Naive B cell (primary cell): ENCODE measurements at regions not wholly inside any gene's neighbourhood (a gene's known extent, or its start where the extent isn't known, plus 50 kb on each side); places are given as distances from the start of the nearest gene placed in this dataset.

Experiments used
- ATAC-seq, 2 donors: fragments of 150-1000 bp; cut with Tn5 transposase; 2 replicates each; pipeline ENCODE4 v1.10.0; 2021; ENCODE audit warnings: low read depth in 2 of 2, mild to moderate bottlenecking in 2 of 2, moderate library complexity in 2 of 2
- DNase-seq: peaks from one replicate; pipeline ENCODE4 v3.0.0; 2022
- H3K27ac Mint-ChIP-seq, 6 donors: one replicate each; pipeline ENCODE4 v1.8.0; 2020 to 2022; ENCODE audit warnings: mild to moderate bottlenecking in 6 of 6, mixed read lengths in 6 of 6, moderate library complexity in 5 of 6, inconsistent platforms in 2 of 6
- H3K27me3 Mint-ChIP-seq, 3 donors: one replicate each; pipeline ENCODE4 v1.8.0; 2021 to 2022; ENCODE audit warnings: mixed read lengths in 3 of 3, mild to moderate bottlenecking in 1 of 3
- H3K36me3 Mint-ChIP-seq, 2 donors: one replicate each; pipeline ENCODE4 v1.8.0; 2020 to 2022; ENCODE audit warnings: mixed read lengths in 2 of 2, inconsistent platforms in 1 of 2, mild to moderate bottlenecking in 1 of 2
- H3K4me1 Mint-ChIP-seq, 3 donors: one replicate each; pipeline ENCODE4 v1.8.0; 2020 to 2022; ENCODE audit warnings: mixed read lengths in 3 of 3, inconsistent platforms in 1 of 3, mild to moderate bottlenecking in 1 of 3, moderate library complexity in 1 of 3
- H3K4me3 Mint-ChIP-seq, 8 donors: one replicate each; pipeline ENCODE4 v1.8.0; 2020 to 2022; ENCODE audit warnings: mild to moderate bottlenecking in 8 of 8, mixed read lengths in 8 of 8, moderate library complexity in 8 of 8, inconsistent platforms in 2 of 8
- H3K9me3 Mint-ChIP-seq, 7 donors: one replicate each; pipeline ENCODE4 v1.8.0; 2020 to 2022; ENCODE audit warnings: mixed read lengths in 7 of 7, mild to moderate bottlenecking in 5 of 7, inconsistent platforms in 2 of 7, moderate library complexity in 1 of 7

DNA sequence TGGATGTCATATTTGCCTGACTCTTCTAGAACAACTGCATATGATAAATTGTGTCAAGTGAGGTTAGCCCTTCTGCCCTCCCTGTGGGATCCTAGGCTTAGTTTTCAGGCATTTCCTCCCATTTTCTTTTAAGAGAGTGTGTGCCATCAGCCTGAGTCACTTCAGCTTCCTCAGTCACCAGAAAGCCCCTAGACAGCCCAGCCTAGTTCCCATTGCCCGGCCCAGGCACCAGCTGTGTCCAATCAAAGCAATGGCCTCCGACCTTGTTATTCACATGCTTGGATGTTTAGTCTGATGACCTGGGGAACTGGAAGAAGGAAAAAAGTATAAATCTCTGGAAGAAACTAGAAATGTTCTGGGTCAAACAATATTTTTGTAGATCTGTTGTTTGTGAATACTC, 221.9 kb upstream of the LRIG1 start:
- no peak for DNase-seq
- H3K9me3 Mint-ChIP-seq: peaks cover 0 to 1% (median 0%) of the 10 kb centered on the region in 7 donors
- no peak overlapping the region for H3K4me3 Mint-ChIP-seq
- no peaks in the 10 kb centered on the region for H3K4me1 Mint-ChIP-seq
- H3K27ac Mint-ChIP-seq: no peak overlapping the region
- H3K36me3 Mint-ChIP-seq: no peaks in the 10 kb centered on the region
- H3K27me3 Mint-ChIP-seq: peaks cover 9 to 28% (median 25%) of the 10 kb centered on the region in 3 donors
- no peak for ATAC-seq

DNA sequence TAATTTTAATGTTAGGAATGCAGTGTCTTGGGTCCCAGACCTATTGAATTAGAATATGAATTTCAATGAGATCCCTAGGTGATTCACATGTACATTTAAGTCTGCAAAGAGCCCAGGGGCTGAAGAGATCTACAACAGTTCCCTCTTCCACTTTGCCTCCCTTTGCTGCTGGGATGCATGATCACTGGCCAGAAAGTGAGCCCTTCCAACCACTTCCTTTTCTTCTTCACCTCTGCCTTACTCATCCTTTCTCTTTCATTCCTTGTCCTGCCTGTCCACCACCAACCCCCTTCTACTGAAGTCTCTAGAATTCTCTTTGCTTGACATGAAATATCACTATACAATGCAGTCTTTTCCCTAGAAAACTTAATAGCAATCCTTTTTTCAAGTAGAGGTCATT, 222.4 kb upstream of the LRIG1 start:
- Mint-ChIP-seq H3K9me3 (peaks cover 0 to 1% (median 0%) of the 10 kb centered on the region in 7 donors), H3K27ac (no peak overlapping the region), H3K4me3 (no peak overlapping the region), H3K4me1 (no peaks in the 10 kb centered on the region), H3K27me3 (peaks cover 9 to 33% (median 31%) of the 10 kb centered on the region in 3 donors), H3K36me3 (no peaks in the 10 kb centered on the region)
- no peak for ATAC-seq
- no peak for DNase-seq

DNA sequence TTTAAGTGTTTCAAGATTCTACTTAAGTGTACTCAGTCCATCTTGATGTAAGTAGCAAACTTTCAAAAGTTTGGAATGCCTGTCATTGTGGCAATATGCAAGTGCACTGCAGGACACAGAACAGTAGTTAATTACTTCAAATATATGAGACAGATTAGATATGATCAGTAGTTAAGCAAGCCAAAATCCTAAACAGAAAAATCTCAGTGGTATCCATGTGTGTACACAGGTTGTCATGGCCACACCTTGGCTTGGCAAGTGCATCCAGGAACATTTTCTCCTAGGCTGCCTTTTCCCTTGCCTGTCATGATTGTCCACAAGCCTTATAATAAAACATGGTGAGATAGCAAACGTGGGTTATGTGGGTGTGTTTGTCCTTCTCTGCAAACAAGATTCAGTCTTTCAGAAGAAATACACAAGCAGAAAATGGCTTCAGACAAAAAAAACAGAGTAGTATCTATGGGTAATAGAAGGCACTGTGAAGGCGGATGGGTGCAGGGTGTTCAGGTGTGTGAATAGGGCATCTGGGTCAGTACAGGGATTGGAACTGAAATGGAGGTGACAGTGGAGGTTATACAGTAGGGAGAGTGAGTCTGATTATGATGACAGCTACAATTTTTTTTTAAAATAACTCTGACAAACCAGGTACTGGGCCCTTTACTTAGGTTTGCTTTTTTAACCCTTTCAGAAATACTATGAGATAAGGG, 229.0 kb upstream of the LRIG1 start:
- DNase-seq (no peak), ATAC-seq (no peak)
- Mint-ChIP-seq H3K4me1 (no peaks in the 10 kb centered on the region), H3K9me3 (peaks cover 0 to 7% (median 1%) of the 10 kb centered on the region in 7 donors), H3K36me3 (no peaks in the 10 kb centered on the region), H3K27ac (no peak overlapping the region), H3K27me3 (peaks cover 17 to 38% (median 36%) of the 10 kb centered on the region in 3 donors), H3K4me3 (no peak overlapping the region)

DNA sequence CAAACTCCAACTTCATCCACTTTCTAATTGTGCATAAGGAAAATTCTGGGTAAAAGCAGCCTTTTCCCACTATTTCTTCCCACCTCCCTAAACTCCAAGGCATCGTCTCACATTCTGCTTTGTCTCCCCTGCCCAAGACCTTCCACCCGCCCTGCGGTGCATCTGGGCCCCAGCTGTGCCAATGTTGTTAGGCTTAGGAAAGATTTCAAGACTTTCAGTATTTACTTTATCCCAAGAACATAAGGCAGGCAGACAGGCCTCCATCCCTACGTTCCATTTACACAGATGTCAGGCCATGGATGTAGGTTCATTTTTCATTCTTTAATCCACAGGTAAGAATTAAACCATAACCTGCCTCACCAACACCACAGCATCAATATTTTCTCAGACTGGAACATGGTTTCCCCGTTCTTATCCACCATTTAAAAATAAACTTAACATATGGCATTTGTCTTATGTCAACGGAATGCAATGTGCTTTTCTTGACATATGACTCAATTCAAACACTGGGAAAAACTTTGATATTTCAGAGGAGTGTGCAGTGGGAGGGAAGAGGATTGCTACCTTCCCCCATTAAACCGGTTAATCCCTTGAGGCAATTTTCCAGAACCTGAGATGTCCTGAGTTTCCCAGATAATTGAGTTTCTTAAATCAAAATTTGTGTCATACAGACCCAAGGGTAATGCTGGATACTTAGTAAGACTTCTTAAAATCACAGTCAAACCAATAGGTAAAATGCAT, 238.0 kb upstream of the LRIG1 start:
- Mint-ChIP-seq H3K27ac (no peak overlapping the region), H3K36me3 (no peaks in the 10 kb centered on the region), H3K9me3 (no peaks in the 10 kb centered on the region), H3K4me3 (no peak overlapping the region), H3K27me3 (peaks cover 18 to 30% (median 21%) of the 10 kb centered on the region in 3 donors), H3K4me1 (no peaks in the 10 kb centered on the region)
- DNase-seq (no peak), ATAC-seq (no peak)

DNA sequence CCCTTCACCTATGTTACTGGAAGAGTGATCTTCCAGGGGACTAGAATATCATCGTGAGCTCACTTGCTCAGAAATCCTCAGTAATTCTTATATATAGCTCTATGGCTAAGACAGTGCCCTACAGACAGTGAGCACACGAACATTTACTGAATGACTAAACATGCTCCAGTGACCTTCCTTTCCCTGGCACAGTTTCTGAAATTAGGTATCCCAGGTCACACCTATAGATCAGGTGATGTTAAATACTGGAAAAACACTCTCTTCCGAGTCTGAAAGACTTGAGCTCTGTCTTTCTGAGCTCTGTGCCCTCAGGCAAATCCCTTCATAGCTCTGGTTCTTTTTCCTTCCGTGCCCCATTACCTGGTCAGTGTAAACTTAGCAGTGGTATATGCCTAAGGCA, 239.4 kb upstream of the LRIG1 start:
- no peak for ATAC-seq
- Mint-ChIP-seq H3K4me1 (no peaks in the 10 kb centered on the region), H3K4me3 (no peak overlapping the region), H3K36me3 (no peaks in the 10 kb centered on the region), H3K9me3 (no peaks in the 10 kb centered on the region), H3K27ac (no peak overlapping the region), H3K27me3 (peaks cover 20 to 26% (median 25%) of the 10 kb centered on the region in 3 donors)
- no peak for DNase-seq

DNA sequence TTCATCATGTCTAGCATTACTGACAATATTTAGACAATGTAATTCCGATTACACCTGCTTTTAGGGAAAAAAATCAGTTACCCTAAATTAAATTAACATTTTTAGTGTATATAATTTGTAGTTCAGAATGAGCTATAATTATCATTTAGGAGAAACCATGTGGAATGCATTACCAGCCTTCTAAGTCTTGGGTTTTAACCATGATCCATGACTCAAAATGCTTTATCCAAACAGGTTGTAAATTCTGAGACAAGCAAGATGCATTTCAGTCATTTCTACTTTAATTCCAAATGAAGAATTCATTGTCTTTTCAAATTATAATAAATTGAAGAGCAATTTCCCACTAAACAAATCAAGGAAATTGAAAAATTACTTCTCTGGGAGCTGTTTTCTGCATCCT, 243.7 kb upstream of the LRIG1 start:
- no peak overlapping the region for H3K4me3 Mint-ChIP-seq
- DNase-seq (no peak), ATAC-seq (no peak)
- no peaks in the 10 kb centered on the region for H3K9me3 Mint-ChIP-seq
- H3K27ac Mint-ChIP-seq: no peak overlapping the region
- no peaks in the 10 kb centered on the region for H3K4me1 Mint-ChIP-seq
- H3K27me3 Mint-ChIP-seq: peaks cover 23 to 30% (median 25%) of the 10 kb centered on the region in 3 donors
- H3K36me3 Mint-ChIP-seq: no peaks in the 10 kb centered on the region

DNA sequence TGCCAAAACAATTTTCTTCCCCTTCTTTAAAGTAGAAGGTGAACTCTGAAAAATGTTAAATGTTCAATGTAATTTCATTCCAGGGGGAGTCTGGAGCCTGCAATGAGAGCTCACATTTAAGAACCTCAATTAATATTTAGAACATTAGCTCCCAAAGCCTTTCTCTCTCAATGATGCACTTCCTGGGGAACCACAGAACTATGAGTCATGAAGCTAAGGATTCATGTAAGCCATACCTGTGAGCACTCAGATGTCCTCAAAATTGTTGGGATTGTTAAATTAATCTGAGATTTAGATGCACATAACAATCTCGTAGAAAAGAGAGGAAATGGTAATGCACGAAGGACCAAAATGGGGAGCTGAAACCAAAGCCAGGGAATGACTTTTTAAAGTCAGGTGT, 244.2 kb upstream of the LRIG1 start:
- Mint-ChIP-seq H3K27me3 (peaks cover 24 to 30% (median 25%) of the 10 kb centered on the region in 3 donors), H3K36me3 (no peaks in the 10 kb centered on the region), H3K27ac (no peak overlapping the region), H3K4me1 (no peaks in the 10 kb centered on the region), H3K4me3 (no peak overlapping the region), H3K9me3 (no peaks in the 10 kb centered on the region)
- DNase-seq (no peak), ATAC-seq (no peak)

DNA sequence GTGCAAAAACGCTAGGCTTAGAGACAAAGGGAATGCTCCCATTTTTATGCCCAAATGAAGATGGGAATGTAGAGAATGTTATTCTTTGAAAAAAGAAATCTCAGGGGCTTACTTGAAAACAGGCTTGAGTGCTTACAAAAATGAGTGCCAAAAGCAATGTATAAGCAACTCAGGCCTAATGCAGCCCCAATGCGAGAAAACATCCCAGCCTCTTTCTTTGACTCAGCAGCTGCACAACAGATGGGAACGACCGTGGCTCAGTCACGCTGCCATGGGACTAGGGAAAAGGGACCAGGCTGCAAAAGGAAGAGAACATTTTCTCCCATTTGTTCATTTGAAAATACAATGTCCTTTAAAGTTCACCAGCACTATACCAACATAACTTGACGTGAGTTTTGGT, 246.4 kb upstream of the LRIG1 start:
- H3K4me1 Mint-ChIP-seq: no peaks in the 10 kb centered on the region
- H3K27me3 Mint-ChIP-seq: peaks cover 18 to 32% (median 32%) of the 10 kb centered on the region in 3 donors
- no peak overlapping the region for H3K4me3 Mint-ChIP-seq
- no peak overlapping the region for H3K27ac Mint-ChIP-seq
- H3K9me3 Mint-ChIP-seq: no peaks in the 10 kb centered on the region
- H3K36me3 Mint-ChIP-seq: no peaks in the 10 kb centered on the region
- ATAC-seq (no peak), DNase-seq (no peak)

DNA sequence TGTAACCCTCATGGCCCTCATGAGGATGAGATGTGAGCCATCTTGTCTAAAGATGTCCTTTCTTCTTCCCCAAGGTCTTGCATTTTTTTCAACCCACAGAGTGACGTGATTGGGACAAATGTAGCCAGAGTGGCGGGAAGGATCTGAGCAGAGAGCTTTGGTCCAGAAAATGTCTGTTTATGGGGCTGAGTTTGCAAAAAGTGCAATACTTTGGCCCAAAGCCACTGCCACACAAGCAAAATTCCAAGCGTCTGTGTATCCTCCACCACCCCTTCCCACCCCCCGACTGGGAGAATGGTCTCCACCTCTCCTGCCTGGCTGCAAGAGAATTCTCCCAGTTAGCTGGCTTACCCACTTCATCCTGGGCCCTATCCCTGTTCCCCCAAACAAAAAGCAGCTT, 246.9 kb upstream of the LRIG1 start:
- Mint-ChIP-seq H3K9me3 (no peaks in the 10 kb centered on the region), H3K27ac (no peak overlapping the region), H3K36me3 (no peaks in the 10 kb centered on the region), H3K4me3 (no peak overlapping the region), H3K4me1 (no peaks in the 10 kb centered on the region), H3K27me3 (peaks cover 15 to 36% (median 32%) of the 10 kb centered on the region in 3 donors)
- DNase-seq (no peak), ATAC-seq (no peak)

DNA sequence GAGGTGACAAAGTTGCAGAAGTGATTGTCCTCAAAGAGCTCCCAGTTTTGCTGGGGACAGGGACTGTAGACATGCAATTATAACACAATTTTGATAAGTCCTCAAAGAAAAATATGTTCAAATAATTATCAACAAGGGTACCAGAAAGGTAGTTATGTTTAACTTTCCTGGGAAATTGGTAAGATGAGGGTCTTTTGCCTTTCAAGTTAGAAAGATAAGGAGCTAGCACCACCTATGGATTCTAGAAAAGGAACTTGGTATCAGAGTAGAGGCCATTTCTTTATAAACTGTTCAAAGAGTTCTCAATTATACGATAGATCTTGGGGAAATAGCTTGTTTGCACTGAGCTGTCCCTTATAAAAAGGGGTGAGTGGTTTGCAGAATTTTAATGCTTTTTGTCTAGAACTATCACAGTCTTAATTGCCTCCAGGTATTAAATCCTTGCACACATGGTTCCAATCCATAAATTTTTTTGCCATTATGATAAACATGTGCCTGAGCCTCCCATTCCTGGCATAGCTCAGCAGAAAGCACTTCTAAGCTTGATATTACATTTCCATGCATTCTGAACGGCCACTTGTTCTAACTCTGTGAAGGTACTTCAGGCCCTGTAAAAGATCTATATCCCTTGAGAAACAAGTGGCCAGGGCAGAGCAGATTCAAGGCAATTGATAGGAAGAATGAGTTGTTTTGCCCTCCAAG, 247.5 kb upstream of the LRIG1 start:
- no peaks in the 10 kb centered on the region for H3K36me3 Mint-ChIP-seq
- no peaks in the 10 kb centered on the region for H3K9me3 Mint-ChIP-seq
- no peak overlapping the region for H3K4me3 Mint-ChIP-seq
- H3K27ac Mint-ChIP-seq: no peak overlapping the region
- ATAC-seq: no peak
- H3K27me3 Mint-ChIP-seq: peaks cover 15 to 43% (median 32%) of the 10 kb centered on the region in 3 donors
- no peaks in the 10 kb centered on the region for H3K4me1 Mint-ChIP-seq
- no peak for DNase-seq

DNA sequence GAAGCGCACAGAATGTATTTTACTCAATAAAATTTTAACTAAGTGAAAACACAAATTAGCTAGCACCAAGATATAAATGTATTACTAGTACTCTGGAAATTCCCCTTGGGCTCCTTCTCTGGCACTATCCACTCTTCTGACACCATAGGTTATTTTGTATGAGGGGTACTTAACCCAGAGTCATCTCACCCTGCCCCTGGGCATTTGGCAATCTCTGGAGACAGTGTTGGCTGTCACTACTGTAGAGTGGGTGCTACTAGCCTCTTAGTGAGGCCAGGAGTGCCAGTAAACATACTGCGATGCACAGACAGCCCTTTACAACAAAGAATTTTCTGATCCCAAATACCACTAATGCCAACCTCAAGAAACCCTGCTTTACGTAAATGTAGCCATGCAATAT, 246.3 kb upstream of the KBTBD8 start:
- Mint-ChIP-seq H3K27me3 (peaks cover 24 to 47% (median 26%) of the 10 kb centered on the region in 3 donors), H3K27ac (no peak overlapping the region), H3K4me1 (no peaks in the 10 kb centered on the region), H3K9me3 (peaks cover 0 to 2% (median 0%) of the 10 kb centered on the region in 7 donors), H3K4me3 (no peak overlapping the region), H3K36me3 (no peaks in the 10 kb centered on the region)
- no peak for DNase-seq
- ATAC-seq: no peak

DNA sequence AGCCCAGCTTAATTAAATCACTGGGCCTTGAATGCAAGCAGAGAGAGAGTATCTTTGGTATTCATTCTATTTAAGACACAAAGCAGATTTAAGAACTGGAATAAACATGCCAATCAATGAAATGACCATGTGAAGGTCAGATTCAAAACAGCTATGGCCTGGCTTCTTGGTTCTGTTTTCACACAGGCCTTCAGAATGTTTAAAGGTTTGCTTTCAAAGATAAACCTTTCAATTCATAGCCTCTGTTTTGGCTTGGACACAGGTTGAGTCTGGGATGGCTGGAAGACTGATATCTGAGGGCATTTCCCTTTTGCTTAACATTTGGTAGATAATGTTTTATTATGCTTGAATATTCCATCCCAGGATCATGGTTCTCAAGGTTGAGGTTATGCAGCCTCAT, 244.4 kb upstream of the KBTBD8 start:
- H3K27ac Mint-ChIP-seq: no peak overlapping the region
- ATAC-seq: no peak
- no peaks in the 10 kb centered on the region for H3K4me1 Mint-ChIP-seq
- peaks cover 0 to 2% (median 0%) of the 10 kb centered on the region in 7 donors for H3K9me3 Mint-ChIP-seq
- no peaks in the 10 kb centered on the region for H3K36me3 Mint-ChIP-seq
- H3K27me3 Mint-ChIP-seq: peaks cover 22 to 47% (median 24%) of the 10 kb centered on the region in 3 donors
- no peak for DNase-seq
- H3K4me3 Mint-ChIP-seq: no peak overlapping the region

DNA sequence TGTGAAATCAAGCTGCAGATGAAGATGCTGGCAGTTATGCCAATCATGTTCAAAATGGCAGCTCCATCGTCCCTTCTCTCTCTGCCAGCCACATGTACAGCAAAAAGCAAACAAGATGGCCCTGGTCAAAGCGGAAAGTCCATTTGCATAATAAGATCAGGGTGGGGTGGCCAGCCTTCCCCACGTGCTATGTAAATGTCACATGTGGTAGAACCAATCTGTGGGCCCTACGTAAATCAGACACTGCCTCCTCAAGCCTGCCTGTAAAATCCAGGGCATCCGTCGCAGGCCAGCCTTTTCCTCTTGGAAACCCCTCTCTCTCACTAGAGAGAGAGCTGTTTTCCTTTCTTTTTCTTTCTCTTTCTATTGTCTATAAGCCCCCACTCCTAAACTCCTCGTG, 243.5 kb upstream of the KBTBD8 start:
- peaks cover 0 to 2% (median 0%) of the 10 kb centered on the region in 7 donors for H3K9me3 Mint-ChIP-seq
- H3K4me3 Mint-ChIP-seq: no peak overlapping the region
- no peak for DNase-seq
- H3K27ac Mint-ChIP-seq: no peak overlapping the region
- ATAC-seq: no peak
- H3K27me3 Mint-ChIP-seq: peaks cover 17 to 41% (median 22%) of the 10 kb centered on the region in 3 donors
- H3K36me3 Mint-ChIP-seq: no peaks in the 10 kb centered on the region
- no peaks in the 10 kb centered on the region for H3K4me1 Mint-ChIP-seq

DNA sequence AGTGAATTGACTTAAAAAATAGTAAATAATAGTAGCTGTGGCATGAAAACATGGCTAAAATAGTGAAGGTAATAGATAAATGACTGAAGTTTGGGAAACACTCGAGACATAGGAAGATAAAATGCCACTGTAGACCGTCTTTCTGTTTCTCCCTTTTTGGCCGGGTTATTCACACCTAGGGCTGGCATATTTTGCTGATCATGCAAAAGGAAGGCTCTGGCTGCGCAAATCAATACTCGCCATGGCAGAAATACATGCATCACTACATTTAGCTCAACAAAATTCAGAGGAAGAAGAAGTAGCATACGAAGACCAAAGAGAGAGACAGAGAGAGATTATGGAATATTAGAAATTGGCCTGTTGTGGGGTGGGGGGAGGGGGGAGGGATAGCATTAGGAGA, 242.2 kb upstream of the KBTBD8 start:
- H3K27me3 Mint-ChIP-seq: peaks cover 11 to 32% (median 15%) of the 10 kb centered on the region in 3 donors
- no peak overlapping the region for H3K27ac Mint-ChIP-seq
- ATAC-seq: no peak
- H3K4me1 Mint-ChIP-seq: no peaks in the 10 kb centered on the region
- peaks cover 0 to 4% (median 0%) of the 10 kb centered on the region in 7 donors for H3K9me3 Mint-ChIP-seq
- DNase-seq: no peak
- no peaks in the 10 kb centered on the region for H3K36me3 Mint-ChIP-seq
- no peak overlapping the region for H3K4me3 Mint-ChIP-seq
